Neural cell (in vitro differentiated cells): ENCODE measurements at regions not wholly inside any gene's neighbourhood (a gene's known extent, or its start where the extent isn't known, plus 50 kb on each side); places are given as distances from the start of the nearest gene placed in this dataset.

Experiments used
- H2AFZ ChIP-seq: fragments of 200-600, 300-800 bp; sonication (generic), shearing (Covaris generic); 2 replicates; pipeline ENCODE4 v1.6.0; 2014; ENCODE audit warnings: low read depth, mild to moderate bottlenecking, antibody characterized with exemption, low read length, moderate library complexity
- H3F3A ChIP-seq: fragments of 200-600 bp; shearing (Covaris generic); 2 replicates; pipeline ENCODE4 v1.6.1; 2016; ENCODE audit warnings: mild to moderate bottlenecking, moderate library complexity, mixed read lengths, antibody characterized with exemption, low read length; ENCODE audit not compliant: insufficient read depth, poor library complexity, severe bottlenecking
- H3K27ac ChIP-seq: fragments of 200-600, 300-800 bp; sonication (generic), shearing (Covaris generic); 2 replicates; pipeline ENCODE4 v1.5.1; 2014; ENCODE audit warnings: mild to moderate bottlenecking, low read length, moderate library complexity
- H3K27me3 ChIP-seq: fragments of 300-800, 200-600 bp; sonication (generic), shearing (Covaris generic); 2 replicates; pipeline ENCODE4 v1.6.0; 2014; ENCODE audit warnings: mild to moderate bottlenecking, low read depth, low read length, moderate library complexity; ENCODE audit not compliant: insufficient read depth
- H3K36me3 ChIP-seq: fragments of 300-800, 200-600 bp; sonication (generic), shearing (Covaris generic); 2 replicates; pipeline ENCODE4 v1.5.1; 2014; ENCODE audit warnings: mild to moderate bottlenecking, antibody characterized with exemption, low read length, moderate library complexity; ENCODE audit not compliant: insufficient read depth
- H3K4me2 ChIP-seq: fragments of 300-800, 200-600 bp; sonication (generic), shearing (Covaris generic); 2 replicates; pipeline ENCODE4 v1.6.0; 2014; ENCODE audit warnings: mild to moderate bottlenecking, low read length
- H3K4me3 ChIP-seq: fragments of 300-800, 200-600 bp; sonication (generic), shearing (Covaris generic); 2 replicates; pipeline ENCODE4 v1.5.1; 2014; ENCODE audit warnings: mild to moderate bottlenecking, low read length, moderate library complexity
- H3K79me2 ChIP-seq: fragments of 200-600 bp; shearing (Covaris generic); replicated peaks from 2 replicates; pipeline ENCODE4 v1.6.0; 2014; ENCODE audit warnings: mild to moderate bottlenecking, low read length, moderate library complexity; ENCODE audit not compliant: insufficient read depth
- H3K9ac ChIP-seq: fragments of 300-800, 200-600 bp; sonication (generic), shearing (Covaris generic); 2 replicates; pipeline ENCODE4 v1.6.1; 2016; ENCODE audit warnings: mild to moderate bottlenecking, low read length, mixed read lengths
- H3K9me2 ChIP-seq: fragments of 200-600 bp; shearing (Covaris generic); 2 replicates; pipeline ENCODE4 v1.6.1; 2016; ENCODE audit warnings: mild to moderate bottlenecking, low read length, mixed read lengths; ENCODE audit not compliant: insufficient read depth
- H3K9me3 ChIP-seq: fragments of 200-600, 300-800 bp; sonication (generic), shearing (Covaris generic); 2 replicates; pipeline ENCODE4 v1.6.1; 2016; ENCODE audit warnings: mild to moderate bottlenecking, mixed run types, low read length, moderate library complexity, mixed read lengths
- H4K20me1 ChIP-seq: fragments of 200-600 bp; shearing (Covaris generic); 2 replicates; pipeline ENCODE4 v1.6.1; 2016; ENCODE audit warnings: mild to moderate bottlenecking, mixed run types; ENCODE audit not compliant: insufficient read depth
- CTCF ChIP-seq: fragments of 450-650 bp; IDR thresholded peaks from 2 replicates; pipeline ENCODE4 v1.5.1; 2014; ENCODE audit warnings: antibody characterized with exemption, mild to moderate bottlenecking, moderate library complexity; ENCODE audit not compliant: poor library complexity, severe bottlenecking
- EP300 ChIP-seq: fragments of 450-650 bp; conservative IDR thresholded peaks from 2 replicates; pipeline ENCODE4 v1.6.1; 2014; ENCODE audit warnings: antibody characterized with exemption, mild to moderate bottlenecking, moderate library complexity; ENCODE audit not compliant: poor library complexity, severe bottlenecking
- EZH2 ChIP-seq: fragments of 200-600, 300-800 bp; shearing (Covaris generic), sonication (generic); IDR thresholded peaks from 2 replicates; pipeline ENCODE4 v1.6.1; 2014; ENCODE audit warnings: antibody characterized with exemption, low read length, borderline replicate concordance, mild to moderate bottlenecking; ENCODE audit not compliant: insufficient read depth, poor library complexity, severe bottlenecking
- MXI1 ChIP-seq: fragments of 450-650 bp; conservative IDR thresholded peaks from 2 replicates; pipeline ENCODE4 v1.6.1; 2014; ENCODE audit warnings: antibody characterized with exemption, mild to moderate bottlenecking; ENCODE audit not compliant: poor library complexity, severe bottlenecking
- POLR2AphosphoS5 ChIP-seq: IDR thresholded peaks from 2 replicates; pipeline ENCODE4 v1.6.1; 2012
- RAD21 ChIP-seq: fragments of 450-650 bp; conservative IDR thresholded peaks from 2 replicates; pipeline ENCODE4 v1.6.1; 2014; ENCODE audit warnings: antibody characterized with exemption, mild to moderate bottlenecking, moderate library complexity
- REST ChIP-seq: IDR thresholded peaks from 2 replicates; pipeline ENCODE4 v1.6.1; 2012; ENCODE audit warnings: borderline replicate concordance
- SMC3 ChIP-seq: fragments of 450-650 bp; conservative IDR thresholded peaks from 2 replicates; pipeline ENCODE4 v1.6.1; 2014; ENCODE audit warnings: antibody characterized with exemption, mild to moderate bottlenecking, moderate library complexity; ENCODE audit not compliant: poor library complexity
- TAF1 ChIP-seq: IDR thresholded peaks from 2 replicates; pipeline ENCODE4 v1.6.1; 2012; ENCODE audit warnings: low read depth

GRCh38 chr2:22929998-22930397 lies 455.0 kb upstream of the KLHL29 start:
- Histone ChIP-seq H3K9me3 (no peaks in the 10 kb centered on the region), H3K9me2 (no peaks in the 10 kb centered on the region), H3K79me2 (no peaks in the 10 kb centered on the region), H3K27me3 (no peaks in the 10 kb centered on the region), H3K4me2 (no peak overlapping the region), H3K27ac (no peak overlapping the region), H3F3A (no peaks in the 10 kb centered on the region), H3K4me3 (no peak overlapping the region), H3K9ac (no peak overlapping the region), H4K20me1 (no peaks in the 10 kb centered on the region), H2AFZ (no peak overlapping the region), H3K36me3 (no peaks in the 10 kb centered on the region)
- TF ChIP-seq SMC3, result no peak
- TF ChIP-seq POLR2AphosphoS5, result no peak
- no peak for TF ChIP-seq TAF1
- TF ChIP-seq EZH2, result no peak
- TF ChIP-seq REST, result no peak
- no peak for TF ChIP-seq CTCF
- TF ChIP-seq RAD21, result no peak
- TF ChIP-seq MXI1, result no peak
- no peak for TF ChIP-seq EP300

DNA sequence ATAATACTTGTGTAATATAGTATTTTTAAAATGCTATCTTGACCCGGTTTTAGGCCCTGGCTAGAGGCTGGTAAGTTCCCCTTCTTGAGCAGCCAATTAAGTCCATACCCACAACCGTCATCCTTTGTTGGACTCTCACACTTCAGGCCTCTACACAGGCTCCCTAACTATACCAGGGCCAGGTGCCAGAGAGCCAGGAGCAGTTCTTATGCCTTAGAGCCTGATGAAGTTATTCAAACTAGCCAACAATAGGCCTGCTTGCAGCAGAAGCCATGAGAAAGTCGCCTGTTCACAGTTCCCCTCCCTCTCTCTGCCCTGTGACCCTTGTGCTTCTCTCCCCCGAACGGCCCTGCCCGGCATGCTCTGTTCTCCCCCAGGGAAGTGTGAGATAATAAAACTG lies 454.2 kb upstream of the KLHL29 start:
- Histone ChIP-seq H3K9me3 (no peaks in the 10 kb centered on the region), H3K9ac (no peak overlapping the region), H3K79me2 (no peaks in the 10 kb centered on the region), H3K9me2 (no peaks in the 10 kb centered on the region), H4K20me1 (no peaks in the 10 kb centered on the region), H3K4me2 (no peak overlapping the region), H3K36me3 (no peaks in the 10 kb centered on the region), H3K27ac (no peak overlapping the region), H2AFZ (no peak overlapping the region), H3F3A (no peaks in the 10 kb centered on the region), H3K27me3 (no peaks in the 10 kb centered on the region), H3K4me3 (no peak overlapping the region)
- TF ChIP-seq RAD21 (no peak), TAF1 (no peak), EP300 (no peak)

GRCh38 chr2:22932288-22932687 lies 452.7 kb upstream of the KLHL29 start:
- H3K4me3 ChIP-seq, result no peak overlapping the region
- H3K27me3 ChIP-seq, result no peaks in the 10 kb centered on the region
- H4K20me1 ChIP-seq, result no peaks in the 10 kb centered on the region
- no peaks in the 10 kb centered on the region for H3F3A ChIP-seq
- no peak overlapping the region for H3K9ac ChIP-seq
- no peak overlapping the region for H2AFZ ChIP-seq
- H3K79me2 ChIP-seq, result no peaks in the 10 kb centered on the region
- H3K27ac ChIP-seq, result no peak overlapping the region
- no peaks in the 10 kb centered on the region for H3K36me3 ChIP-seq
- no peaks in the 10 kb centered on the region for H3K9me2 ChIP-seq
- no peak for TF ChIP-seq CTCF
- TF ChIP-seq POLR2AphosphoS5, result no peak
- no peak for TF ChIP-seq TAF1
- no peak for TF ChIP-seq EP300
- no peak for TF ChIP-seq RAD21
- TF ChIP-seq MXI1, result no peak
- H3K9me3 ChIP-seq, result no peaks in the 10 kb centered on the region
- no peak overlapping the region for H3K4me2 ChIP-seq
